ENCODE measurements at regions not wholly inside any gene's neighbourhood (a gene's known extent, or its start where the extent isn't known, plus 50 kb on each side); places are given as distances from the start of the nearest gene placed in this dataset.
"Not testable (repeated sequence)": the region's sequence is repeated elsewhere in the genome, so short reads cannot be mapped to it uniquely, and the experiment has no call there.

- DNase-seq = no peak
Observed at GRCh38 chr5:90214991-90215390, 194.6 kb downstream of the CETN3 start.

GRCh38 chr5:90208323-90208722, 201.2 kb downstream of the CETN3 start:
- intact Hi-C loops (cut with DNase I) = not testable (repeated sequence)

More at GRCh38 chr5:90214991-90215390, 194.6 kb downstream of the CETN3 start:
- intact Hi-C loops (cut with DNase I) = no loop called here

GRCh38 chr5:90201923-90202322, 207.6 kb downstream of the CETN3 start:
- intact Hi-C loops (cut with DNase I) = no loop called here
- DNase-seq = no peak

More at GRCh38 chr5:90208323-90208722, 201.2 kb downstream of the CETN3 start:
- DNase-seq = peak in 2 of 10 donors; percentile 31 to 59

GRCh38 chr5:90193185-90193822, 216.3 kb downstream of the CETN3 start:
- intact Hi-C loops (cut with DNase I) = no loop called here
- peak in 1 of 10 donors; percentile 44 for DNase-seq

- intact Hi-C loops (cut with DNase I) = no loop called here
- DNase-seq = no peak
Observed at GRCh38 chr5:90191352-90192045, 218.1 kb downstream of the CETN3 start.

GRCh38 chr5:90185897-90186468, 223.6 kb downstream of the CETN3 start:
- intact Hi-C loops (cut with DNase I) = loop anchor here (5.0 kb wide), 1 partner anchor 1454 kb away; no protein-coding TSS in a partner anchor
- DNase-seq = no peak

- intact Hi-C loops (cut with DNase I) = loop anchor here (5.0 kb wide), 1 partner anchor 1452 kb away; no protein-coding TSS in a partner anchor
- no peak for DNase-seq
Observed at GRCh38 chr5:90184764-90185163, 224.8 kb downstream of the CETN3 start.

- DNase-seq = no peak
Observed at GRCh38 chr5:90182726-90183125, 226.8 kb downstream of the CETN3 start.

GRCh38 chr5:90174236-90174635, 235.3 kb downstream of the CETN3 start:
- intact Hi-C loops (cut with DNase I) = no loop called here
- no peak for DNase-seq

More at GRCh38 chr5:90182726-90183125, 226.8 kb downstream of the CETN3 start:
- intact Hi-C loops (cut with DNase I) = no loop called here

- DNase-seq = no peak
- intact Hi-C loops (cut with DNase I) = no loop called here
Observed at GRCh38 chr5:90173299-90174030, 236.1 kb downstream of the CETN3 start.

- intact Hi-C loops (cut with DNase I) = no loop called here
- no peak for DNase-seq
Observed at GRCh38 chr5:90171466-90171865, 238.1 kb downstream of the CETN3 start.

GRCh38 chr5:90170261-90170660, 239.3 kb downstream of the CETN3 start:
- no peak for DNase-seq
- intact Hi-C loops (cut with DNase I) = no loop called here

- DNase-seq = peak in 1 of 10 donors; percentile 23
Observed at GRCh38 chr5:90169078-90169477, 240.5 kb downstream of the CETN3 start.

GRCh38 chr5:90168399-90168798, 241.2 kb downstream of the CETN3 start:
- no peak for DNase-seq
- intact Hi-C loops (cut with DNase I) = no loop called here

More at GRCh38 chr5:90169078-90169477, 240.5 kb downstream of the CETN3 start:
- intact Hi-C loops (cut with DNase I) = no loop called here

- intact Hi-C loops (cut with DNase I) = no loop called here
- DNase-seq = no peak
Observed at GRCh38 chr5:90166816-90167215, 242.7 kb downstream of the CETN3 start.

- intact Hi-C loops (cut with DNase I) = no loop called here
- DNase-seq = no peak
Observed at GRCh38 chr5:90162324-90162723, 247.2 kb downstream of the CETN3 start.

- intact Hi-C loops (cut with DNase I) = no loop called here
- peak in 3 of 10 donors; percentile 11 to 20 (median 12) for DNase-seq
Observed at GRCh38 chr5:90161414-90161813, 248.1 kb downstream of the CETN3 start.

- intact Hi-C loops (cut with DNase I) = no loop called here
- no peak for DNase-seq
Observed at GRCh38 chr5:90158131-90158530, 251.4 kb downstream of the CETN3 start.

GRCh38 chr5:90153031-90153430, 256.5 kb downstream of the CETN3 start:
- DNase-seq = no peak
- intact Hi-C loops (cut with DNase I) = no loop called here

- intact Hi-C loops (cut with DNase I) = no loop called here
- DNase-seq = no peak
Observed at GRCh38 chr5:90144625-90145327, 264.8 kb downstream of the CETN3 start.

Measured in posterior cingulate gyrus (tissue), 11 donors.